Thyroid gland (tissue), 4 donors: ENCODE measurements at regions not wholly inside any gene's neighbourhood (a gene's known extent, or its start where the extent isn't known, plus 50 kb on each side); places are given as distances from the start of the nearest gene placed in this dataset.
"Not testable (repeated sequence)": the region's sequence is repeated elsewhere in the genome, so short reads cannot be mapped to it uniquely, and the experiment has no call there.

Experiments
- DNase-seq, 2 donors: peaks; one replicate each; pipeline ENCODE4 v3.0.0-alpha.2; 2019
- H3K27ac ChIP-seq, 3 donors: fragments of 200-600 bp; sonication (generic); 1 replicate in 2 of 3; 2 replicates in 1 of 3; pipeline ENCODE4 v1.5.1; 2016 to 2019; ENCODE audit warnings: mild to moderate bottlenecking in 1 of 3, moderate library complexity in 1 of 3
- H3K27me3 ChIP-seq: fragments of 200-600 bp; sonication (generic); one replicate; pipeline ENCODE4 v1.5.1; 2019
- H3K36me3 ChIP-seq, 2 donors: fragments of 200-600 bp; sonication (generic); one replicate each; pipeline ENCODE4 v1.5.1; 2016 to 2019
- H3K4me1 ChIP-seq, 2 donors: fragments of 200-600 bp; sonication (generic); one replicate each; pipeline ENCODE4 v1.5.1; 2017 to 2019
- H3K4me3 ChIP-seq, 3 donors: fragments of 200-600 bp; sonication (generic); replicated peaks in 1 of 3; 1 replicate in 2 of 3; 2 replicates in 1 of 3; pipeline ENCODE4 v1.5.1; 2016; ENCODE audit warnings: mild to moderate bottlenecking in 1 of 3
- H3K9me3 ChIP-seq: fragments of 200-600 bp; sonication (generic); one replicate; pipeline ENCODE4 v1.5.1; 2017
- POLR2A ChIP-seq, 2 donors: fragments of 450-650 bp; IDR thresholded peaks; one replicate each; pipeline ENCODE4 v1.6.1; 2017; ENCODE audit warnings: antibody characterized with exemption in 2 of 2, mild to moderate bottlenecking in 2 of 2, moderate library complexity in 1 of 2
- WGBS, 2 donors: methylation state at CpG; one replicate each; pipeline ENCODE4 v1.1.5; 2017; 5-methylcytosine and 5-hydroxymethylcytosine counted together
- intact Hi-C: fragments of 100-400 bp; cut with DNase I; formaldehyde crosslinking; loops from one replicate; pipeline ENCODE4 v1.15.1; 2023
- TF ChIP-seq, protein P1 (sequence below), 6 experiments: fragments of 200-600 bp in 3 of 6; fragments of 450-650 bp in 3 of 6; sonication (generic) in 3 of 6; IDR thresholded peaks; one replicate each; pipeline ENCODE4 v1.5.1; 2016 to 2019; ENCODE audit warnings: antibody characterized with exemption in 6 of 6, mild to moderate bottlenecking in 2 of 6, inconsistent platforms in 1 of 6, moderate library complexity in 1 of 6

DNA sequence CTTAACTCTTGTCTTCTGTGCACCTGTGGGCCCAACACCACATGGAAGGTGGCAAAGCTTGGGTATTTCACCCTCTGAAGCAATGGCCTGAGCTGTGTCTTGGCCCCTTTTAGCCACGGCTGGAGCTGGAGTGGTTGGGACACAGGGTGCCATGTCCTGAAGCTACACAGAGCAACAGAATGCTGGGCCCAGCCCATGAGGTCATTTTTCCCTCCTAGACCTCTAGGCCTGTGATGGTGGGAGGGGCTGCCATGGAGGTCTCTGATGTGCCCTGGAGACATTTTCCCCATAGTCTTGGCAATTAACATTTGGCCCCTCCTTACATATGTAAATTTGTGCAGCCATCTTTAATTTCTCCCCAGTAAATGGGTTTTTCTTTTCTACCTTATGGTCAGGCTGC is 620.8 kb downstream of the RFPL4B start:
- Histone ChIP-seq H3K4me1 (no peaks in the 10 kb centered on the region), H3K4me3 (no peak overlapping the region), H3K27ac (no peak overlapping the region), H3K36me3 (no peaks in the 10 kb centered on the region), H3K27me3 (no peaks in the 10 kb centered on the region), H3K9me3 (no peaks in the 10 kb centered on the region)
- intact Hi-C loops: no loop called here
- 91 to 100% methylated on average over 1 of the region's 1 CpG for WGBS, 2 donors
- no peak for TF ChIP-seq POLR2A (IDR thresholded peaks at IDR 0.05)
- TF ChIP-seq, protein P1, sequence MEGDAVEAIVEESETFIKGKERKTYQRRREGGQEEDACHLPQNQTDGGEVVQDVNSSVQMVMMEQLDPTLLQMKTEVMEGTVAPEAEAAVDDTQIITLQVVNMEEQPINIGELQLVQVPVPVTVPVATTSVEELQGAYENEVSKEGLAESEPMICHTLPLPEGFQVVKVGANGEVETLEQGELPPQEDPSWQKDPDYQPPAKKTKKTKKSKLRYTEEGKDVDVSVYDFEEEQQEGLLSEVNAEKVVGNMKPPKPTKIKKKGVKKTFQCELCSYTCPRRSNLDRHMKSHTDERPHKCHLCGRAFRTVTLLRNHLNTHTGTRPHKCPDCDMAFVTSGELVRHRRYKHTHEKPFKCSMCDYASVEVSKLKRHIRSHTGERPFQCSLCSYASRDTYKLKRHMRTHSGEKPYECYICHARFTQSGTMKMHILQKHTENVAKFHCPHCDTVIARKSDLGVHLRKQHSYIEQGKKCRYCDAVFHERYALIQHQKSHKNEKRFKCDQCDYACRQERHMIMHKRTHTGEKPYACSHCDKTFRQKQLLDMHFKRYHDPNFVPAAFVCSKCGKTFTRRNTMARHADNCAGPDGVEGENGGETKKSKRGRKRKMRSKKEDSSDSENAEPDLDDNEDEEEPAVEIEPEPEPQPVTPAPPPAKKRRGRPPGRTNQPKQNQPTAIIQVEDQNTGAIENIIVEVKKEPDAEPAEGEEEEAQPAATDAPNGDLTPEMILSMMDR (IDR thresholded peaks at IDR 0.05): no peak
- no peak for DNase-seq

DNA sequence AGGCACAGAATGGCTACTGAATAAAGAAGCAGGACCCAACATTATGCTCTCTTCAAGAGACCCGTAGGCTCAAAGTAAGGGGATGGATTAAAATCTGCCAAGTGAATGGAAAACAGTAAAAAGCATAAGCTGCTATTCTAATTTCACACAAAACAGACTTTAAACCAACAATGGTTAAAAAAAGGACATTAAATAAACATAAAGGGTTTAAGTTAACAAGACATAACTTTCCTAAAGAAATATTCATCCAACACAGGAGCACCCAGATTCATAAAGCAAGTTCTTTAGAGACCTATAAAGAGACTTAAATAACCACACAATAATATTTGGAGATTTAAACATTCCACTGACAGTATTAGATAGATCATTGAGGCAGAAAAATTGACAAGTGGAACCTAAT is 624.5 kb downstream of the RFPL4B start:
- no peak for DNase-seq
- Histone ChIP-seq H3K4me3 (no peak overlapping the region), H3K9me3 (no peaks in the 10 kb centered on the region), H3K4me1 (no peaks in the 10 kb centered on the region), H3K36me3 (no peaks in the 10 kb centered on the region), H3K27ac (no peak overlapping the region), H3K27me3 (no peaks in the 10 kb centered on the region)
- 90 to 95% methylated on average over 1 of the region's 1 CpG for WGBS, 2 donors
- TF ChIP-seq, protein P1 (IDR thresholded peaks at IDR 0.05): no peak
- TF ChIP-seq POLR2A (IDR thresholded peaks at IDR 0.05): no peak
- intact Hi-C loops: no loop called here

DNA sequence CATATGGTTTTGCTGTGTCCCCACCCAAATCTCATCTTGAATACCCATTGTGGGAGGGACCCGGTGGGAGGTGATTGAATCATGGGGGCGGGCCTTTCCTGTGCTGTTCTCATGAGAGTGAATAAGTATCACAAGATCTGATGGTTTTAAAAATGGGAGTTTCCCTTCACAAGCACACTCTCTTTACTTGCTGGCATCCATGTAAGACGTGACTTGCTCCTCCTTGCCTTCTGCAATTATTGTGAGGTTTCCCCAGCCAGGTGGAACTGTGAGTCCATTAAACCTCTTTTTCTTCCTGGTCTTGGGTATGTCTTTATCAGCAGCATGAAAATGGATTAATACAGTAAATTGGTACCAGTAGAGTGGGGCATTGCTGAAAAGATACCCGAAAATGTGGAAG is 627.8 kb downstream of the RFPL4B start:
- intact Hi-C loops, H3K27ac ChIP-seq, H3K36me3 ChIP-seq, DNase-seq, H3K4me3 ChIP-seq, H3K9me3 ChIP-seq, H3K27me3 ChIP-seq, H3K4me1 ChIP-seq: not testable (repeated sequence)
- WGBS, 2 donors: 96 to 98% methylated on average over 4 of the region's 4 CpGs

DNA sequence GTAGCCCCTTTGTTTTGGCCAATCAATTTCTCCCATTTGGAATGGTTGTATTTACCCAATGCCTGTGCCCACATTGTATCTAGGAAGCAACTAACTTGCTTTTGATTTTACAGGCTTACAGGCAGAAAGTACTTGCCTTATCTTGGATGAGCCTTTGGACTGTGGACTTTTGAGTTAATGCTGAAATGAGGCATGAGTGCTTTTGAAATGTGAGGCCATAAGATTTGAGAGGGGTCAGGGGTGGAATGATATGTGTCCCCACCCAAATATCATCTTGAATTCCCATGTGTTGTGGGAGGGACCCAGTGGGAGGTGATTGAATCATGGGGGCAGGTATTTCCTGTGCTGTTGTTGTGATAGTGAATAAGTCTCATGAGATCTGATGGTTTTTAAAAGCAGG is 629.4 kb downstream of the RFPL4B start:
- intact Hi-C loops, H3K9me3 ChIP-seq, DNase-seq, H3K4me3 ChIP-seq, H3K27me3 ChIP-seq, H3K36me3 ChIP-seq, H3K27ac ChIP-seq, H3K4me1 ChIP-seq: not testable (repeated sequence)

DNA sequence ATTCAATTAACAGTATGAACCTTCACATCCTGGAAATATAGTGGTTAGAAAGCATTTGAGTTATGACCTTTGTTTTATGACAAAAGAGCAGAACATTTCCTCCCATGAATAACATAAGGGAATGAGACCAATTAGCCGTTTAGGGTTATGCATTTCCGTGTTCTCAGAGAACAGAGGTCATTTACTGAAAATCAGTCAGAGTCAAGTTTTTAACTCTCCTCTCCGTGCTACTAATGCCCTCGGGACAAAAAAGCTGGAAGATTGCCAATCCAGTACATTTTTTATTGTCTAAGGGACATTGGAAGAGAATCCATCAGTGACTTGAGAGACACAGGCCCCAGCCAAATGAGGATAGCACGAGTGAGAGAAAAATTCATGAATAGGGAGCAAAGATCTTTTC is 632.7 kb downstream of the RFPL4B start:
- WGBS, 2 donors: 47 to 50% methylated on average over 5 of the region's 5 CpGs
- H3K4me3 ChIP-seq: no peak overlapping the region
- no peak overlapping the region for H3K27ac ChIP-seq
- no peaks in the 10 kb centered on the region for H3K36me3 ChIP-seq
- TF ChIP-seq, protein P1 (IDR thresholded peaks at IDR 0.05): no peak
- no peak for TF ChIP-seq POLR2A (IDR thresholded peaks at IDR 0.05)
- H3K9me3 ChIP-seq: no peaks in the 10 kb centered on the region
- intact Hi-C loops: no loop called here
- H3K27me3 ChIP-seq: no peaks in the 10 kb centered on the region
- H3K4me1 ChIP-seq: peaks cover 0 to 2% of the 10 kb centered on the region in 2 donors
- DNase-seq: no peak

DNA sequence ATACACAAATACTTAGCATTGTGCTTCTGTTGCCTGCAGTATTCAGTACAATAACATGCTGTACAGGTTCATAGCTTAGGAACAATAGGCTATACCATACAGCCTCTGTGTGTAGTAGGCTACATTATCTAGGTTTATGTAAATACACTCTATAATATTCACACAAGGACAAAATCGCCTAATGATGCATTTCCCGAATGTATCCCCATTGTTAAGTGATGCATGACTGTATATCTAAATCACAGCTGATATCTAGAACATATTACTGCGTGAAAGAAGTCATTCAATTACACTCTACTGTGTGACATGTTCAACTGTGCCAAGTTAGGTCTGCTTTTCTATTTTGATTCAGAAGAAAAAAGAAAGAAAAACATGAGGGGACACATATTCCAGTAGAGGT is 633.5 kb downstream of the RFPL4B start:
- intact Hi-C loops: no loop called here
- H3K27me3 ChIP-seq: no peaks in the 10 kb centered on the region
- no peaks in the 10 kb centered on the region for H3K9me3 ChIP-seq
- 89 to 92% methylated on average over 3 of the region's 3 CpGs for WGBS, 2 donors
- H3K4me1 ChIP-seq: peaks cover 0 to 2% of the 10 kb centered on the region in 2 donors
- H3K27ac ChIP-seq: no peak overlapping the region
- H3K36me3 ChIP-seq: no peaks in the 10 kb centered on the region
- no peak overlapping the region for H3K4me3 ChIP-seq
- no peak for DNase-seq
- no peak for TF ChIP-seq POLR2A (IDR thresholded peaks at IDR 0.05)
- TF ChIP-seq, protein P1 (IDR thresholded peaks at IDR 0.05): no peak
